ENCODE measurements at regions not wholly inside any gene's neighbourhood (a gene's known extent, or its start where the extent isn't known, plus 50 kb on each side); places are given as distances from the start of the nearest gene placed in this dataset.
"Not testable (repeated sequence)": the region's sequence is repeated elsewhere in the genome, so short reads cannot be mapped to it uniquely, and the experiment has no call there.

- H3K23ac ChIP-seq (ENCODE audit: insufficient read length, low read depth, low read length); H2BK20ac ChIP-seq (ENCODE audit: low read depth, low read length, poor library complexity, severe bottlenecking); H3K4ac ChIP-seq (ENCODE audit: low read depth, low read length); H3K79me2 ChIP-seq (ENCODE audit: insufficient read depth, low read length); H3K9ac ChIP-seq (ENCODE audit: extremely low read depth, insufficient read length, low read length); H3K27me3 ChIP-seq (ENCODE audit: insufficient read depth, low read length); H4K91ac ChIP-seq (ENCODE audit: insufficient read length, low read depth, low read length); DNase-seq; H3K56ac ChIP-seq (ENCODE audit: insufficient read length, low read depth, low read length); H3K4me1 Mint-ChIP-seq; H3K27ac Mint-ChIP-seq; H3K18ac ChIP-seq (ENCODE audit: insufficient read length, low read depth, low read length); H4K20me1 ChIP-seq (ENCODE audit: control insufficient read depth, insufficient read depth, insufficient read length); H3K79me1 ChIP-seq (ENCODE audit: insufficient read depth, low read depth, low read length, poor library complexity, severe bottlenecking); H2BK12ac ChIP-seq (ENCODE audit: insufficient read length, low read depth, low read length); H2AK5ac ChIP-seq (ENCODE audit: insufficient read length, low read length); H3K36me3 Mint-ChIP-seq (ENCODE audit: insufficient read depth in 1 of 3, low read depth in 3 of 3); H3K23me2 ChIP-seq (ENCODE audit: insufficient read length, low read depth, low read length, poor library complexity, severe bottlenecking); H4K8ac ChIP-seq (replicated peaks; ENCODE audit: insufficient read length, low read depth, low read length); H3K14ac ChIP-seq (ENCODE audit: insufficient read depth, low read length); H2BK120ac ChIP-seq (ENCODE audit: low read depth, low read length, poor library complexity, severe bottlenecking); H3K9me3 ChIP-seq (ENCODE audit: control insufficient read depth, low read depth, low read length); H3K4me2 ChIP-seq (ENCODE audit: insufficient read depth, insufficient read length, low read length); H4K5ac ChIP-seq (ENCODE audit: insufficient read length, low read depth, low read length); H3T11ph ChIP-seq (ENCODE audit: low read length); H3K4me1 ChIP-seq (ENCODE audit: insufficient read depth, low read length); H2AFZ ChIP-seq (ENCODE audit: low read length); H2BK5ac ChIP-seq (ENCODE audit: insufficient read length, low read length); H2BK15ac ChIP-seq (ENCODE audit: low read depth, low read length); H3K9me3 Mint-ChIP-seq; H3K27ac ChIP-seq (ENCODE audit: insufficient read length, low read depth, low read length): not testable (repeated sequence)
- Mint-ChIP-seq H3K4me3 (peak overlapping the region; percentile 63 to 68), H3K27me3 (ENCODE audit: low read depth) (peaks cover 21% of the 10 kb centered on the region)
- no CpG with 5 or more reads among the region's 19 CpGs for WGBS (ENCODE audit: extremely low coverage, insufficient read length, low lambda C conversion rate)
These were observed 199.6 kb downstream of the USP22 start for GRCh38 chr17:20843261-20843660.

Data from H9 (cell line).